LNCAP (cell line): ENCODE measurements at regions not wholly inside any gene's neighbourhood (a gene's known extent, or its start where the extent isn't known, plus 50 kb on each side); places are given as distances from the start of the nearest gene placed in this dataset.

Experiments
- CTCF ChIP-seq: fragments of 450-650 bp; IDR thresholded peaks from 2 replicates; pipeline ENCODE4 v1.5.1; 2017; ENCODE audit warnings: mild to moderate bottlenecking

GRCh38 chr16:8481810-8482209 lies 108.5 kb downstream of the TMEM114 start:
- TF ChIP-seq CTCF = no peak

GRCh38 chr16:8476824-8477223 lies 113.5 kb downstream of the TMEM114 start:
- TF ChIP-seq CTCF = no peak

GRCh38 chr16:8474587-8474986 lies 115.7 kb downstream of the TMEM114 start:
- TF ChIP-seq CTCF = no peak

GRCh38 chr16:8469102-8469778 lies 121.1 kb downstream of the TMEM114 start:
- no peak for TF ChIP-seq CTCF

GRCh38 chr16:8464979-8465378 lies 125.3 kb downstream of the TMEM114 start:
- TF ChIP-seq CTCF = no peak

- no peak for TF ChIP-seq CTCF
Observed at GRCh38 chr16:8459085-8459733, 131.1 kb downstream of the TMEM114 start.

GRCh38 chr16:8458481-8459046 lies 131.7 kb downstream of the TMEM114 start:
- no peak for TF ChIP-seq CTCF
